Heart left ventricle (tissue), 16 donors: ENCODE measurements at regions not wholly inside any gene's neighbourhood (a gene's known extent, or its start where the extent isn't known, plus 50 kb on each side); places are given as distances from the start of the nearest gene placed in this dataset.

Experiments used
- ATAC-seq, 4 donors: fragments of 200-7000 bp; cut with Tn5 transposase; one replicate each; pipeline ENCODE4 v1.9.1; 2020 to 2022; ENCODE audit warnings: moderate library complexity in 4 of 4, mild to moderate bottlenecking in 3 of 4, moderate number of reproducible peaks in 1 of 4
- DNase-seq, 5 donors: peaks; one replicate each; pipeline ENCODE4 v3.0.0-alpha.2; 2020
- H3K27ac ChIP-seq, 12 donors: fragments of 200-600 bp; sonication (generic) in 4 of 12; one replicate each; pipeline versions ENCODE4 v1.5.0 to v1.8.0; 2016 to 2022; ENCODE audit warnings: mild to moderate bottlenecking in 2 of 12
- H3K27me3 ChIP-seq, 9 donors: fragments of 200-600 bp; sonication (generic) in 2 of 9; one replicate each; pipeline versions ENCODE4 v1.5.1 to v1.8.0; 2016 to 2022; ENCODE audit warnings: mild to moderate bottlenecking in 3 of 9
- H3K36me3 ChIP-seq, 9 donors: fragments of 200-600 bp; sonication (generic) in 2 of 9; one replicate each; pipeline versions ENCODE4 v1.5.0 to v1.8.0; 2018 to 2022; ENCODE audit warnings: mild to moderate bottlenecking in 2 of 9
- H3K4me1 ChIP-seq, 12 donors: fragments of 200-600 bp; sonication (generic) in 4 of 12; one replicate each; pipeline versions ENCODE4 v1.5.0 to v1.8.0; 2016 to 2022; ENCODE audit warnings: mild to moderate bottlenecking in 3 of 12
- H3K4me3 ChIP-seq, 12 donors: fragments of 200-600 bp; sonication (generic) in 4 of 12; one replicate each; pipeline versions ENCODE4 v1.5.0 to v1.8.0; 2017 to 2022; ENCODE audit warnings: mild to moderate bottlenecking in 9 of 12, moderate library complexity in 4 of 12
- H3K9me3 ChIP-seq, 12 donors: fragments of 200-600 bp; sonication (generic) in 4 of 12; one replicate each; pipeline versions ENCODE4 v1.5.0 to v1.8.0; 2016 to 2022; ENCODE audit warnings: mild to moderate bottlenecking in 1 of 12
- CTCF ChIP-seq, 12 donors: fragments of 200-600 bp; sonication (generic) in 4 of 12; IDR thresholded peaks; one replicate each; pipeline versions ENCODE4 v1.5.0 to v1.8.0; 2018 to 2022; ENCODE audit warnings: antibody characterized with exemption in 12 of 12, mild to moderate bottlenecking in 5 of 12
- POLR2A ChIP-seq, 2 donors: fragments of 450-650 bp; IDR thresholded peaks; one replicate each; pipeline ENCODE4 v1.6.1; 2017; ENCODE audit warnings: antibody characterized with exemption in 2 of 2, mild to moderate bottlenecking in 2 of 2, moderate library complexity in 2 of 2
- WGBS, 4 donors: extraction: QIAGEN DNeasy Blood & Tissue Kit in 2 of 4; methylation state at CpG; one replicate each; pipeline versions ENCODE4 v1.1.5 to v1.1.7; 2013 to 2018; 5-methylcytosine and 5-hydroxymethylcytosine counted together
- intact Hi-C, 10 donors: fragments of 100-400 bp; cut with DNase I; formaldehyde crosslinking; loops; one replicate each; pipeline versions ENCODE4 v1.11.1 to v1.14.2; 2022
- donor health status: ischemic (EF 13 %, LVEDD 7.1; RV severe dilation, severe dysfunction).
- donor health status: healthy with polysubstance abuse.
- donor health status: DM: no; HTN: yes; CAD: no.
- donor health status: DM: no; HTN: no; CAD: no.
- donor health status: ischemic (EF 25% LVEDD 6.9; RV normal size, moderate dysfunction).
- donor health status: ischemic (EF 25% LVEDD 5.7; RV mildly dilated, moderate dysfunction).
- donor health status: healthy.
- donor health status: DM: yes; HTN: yes; CAD: no.
- donor health status: ischemic (EF 35%, LVEDD 5.7; RV mildly dilated, moderate dysfunction).
- donor health status: nonischemic (EF 11% LVEDD 7.7; RV severe dilation, severe dysfunction).
- donor health status: DM: yes; HTN: yes; CAD: no.
- donor health status: PGD.
- donor health status: ischemic (EF 29% LVEDD 5.4; RV normal size, mild dysfunction).
- donor health status: nonischemic (EF 23%, LVEDD 6.1; RV moderate dilation, normal function).

GRCh38 chr14:101221549-101222160 lies 318.1 kb upstream of the RTL1 start:
- TF ChIP-seq POLR2A (IDR thresholded peaks at IDR 0.05) (no peak), CTCF (IDR thresholded peaks at IDR 0.05) (no peak)
- H3K27ac ChIP-seq, result no peak overlapping the region
- ATAC-seq (no peak), DNase-seq (no peak)
- H3K4me3 ChIP-seq, result no peak overlapping the region
- intact Hi-C loops, result no loop called here
- H3K36me3 ChIP-seq, result no peaks in the 10 kb centered on the region
- no peaks in the 10 kb centered on the region for H3K9me3 ChIP-seq
- H3K4me1 ChIP-seq, result no peaks in the 10 kb centered on the region
- peaks cover 0 to 24% (median 0%) of the 10 kb centered on the region in 9 donors for H3K27me3 ChIP-seq
- WGBS, 4 donors, result 90 to 94% (median 91%) methylated on average over 9 to 10 of the region's 10 CpGs

GRCh38 chr14:101222362-101223070 lies 319.0 kb upstream of the RTL1 start:
- Histone ChIP-seq H3K4me1 (no peaks in the 10 kb centered on the region), H3K4me3 (no peak overlapping the region), H3K27ac (no peak overlapping the region), H3K9me3 (no peaks in the 10 kb centered on the region), H3K27me3 (peaks cover 0 to 18% (median 0%) of the 10 kb centered on the region in 9 donors), H3K36me3 (no peaks in the 10 kb centered on the region)
- WGBS, 4 donors, result 77 to 82% (median 79%) methylated on average over 11 of the region's 11 CpGs
- DNase-seq, result no peak
- no peak for ATAC-seq
- intact Hi-C loops, result no loop called here
- TF ChIP-seq POLR2A (IDR thresholded peaks at IDR 0.05) (no peak), CTCF (IDR thresholded peaks at IDR 0.05) (no peak)

DNA sequence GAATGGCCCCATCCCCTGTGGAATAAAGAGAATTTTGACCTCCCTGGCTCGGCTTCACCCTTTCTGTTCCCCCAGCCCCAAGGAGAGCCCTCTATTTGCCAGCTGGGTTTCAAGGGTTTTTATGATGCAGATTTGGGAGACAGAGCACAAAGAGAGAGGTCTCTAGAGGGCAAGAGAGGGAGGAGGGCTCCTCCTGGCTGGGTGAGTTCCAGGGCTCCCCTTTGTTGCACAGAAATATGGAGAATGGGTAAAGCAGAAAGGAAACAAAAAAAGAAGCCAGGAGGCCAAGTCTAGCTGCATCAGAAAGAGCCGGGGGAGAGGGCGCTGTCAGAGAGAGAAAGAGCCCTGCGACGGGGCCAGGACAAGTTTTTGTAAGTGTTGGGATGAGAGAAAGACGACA lies 319.6 kb upstream of the RTL1 start:
- Histone ChIP-seq H3K27me3 (peaks cover 0 to 18% (median 0%) of the 10 kb centered on the region in 9 donors), H3K27ac (no peak overlapping the region), H3K4me3 (no peak overlapping the region), H3K9me3 (no peaks in the 10 kb centered on the region), H3K4me1 (no peaks in the 10 kb centered on the region), H3K36me3 (no peaks in the 10 kb centered on the region)
- DNase-seq, result no peak
- TF ChIP-seq POLR2A (IDR thresholded peaks at IDR 0.05), result no peak
- no peak for TF ChIP-seq CTCF (IDR thresholded peaks at IDR 0.05)
- ATAC-seq, result no peak
- intact Hi-C loops, result no loop called here
- WGBS, 4 donors, result 61 to 64% (median 62%) methylated on average over 6 of the region's 6 CpGs

GRCh38 chr14:101223561-101224162 lies 320.1 kb upstream of the RTL1 start:
- intact Hi-C loops, result no loop called here
- peaks cover 0 to 18% (median 0%) of the 10 kb centered on the region in 9 donors for H3K27me3 ChIP-seq
- WGBS, 4 donors, result 81 to 85% (median 83%) methylated on average over 10 of the region's 10 CpGs
- no peak overlapping the region for H3K4me3 ChIP-seq
- TF ChIP-seq CTCF (IDR thresholded peaks at IDR 0.05) (no peak), POLR2A (IDR thresholded peaks at IDR 0.05) (no peak)
- no peak overlapping the region for H3K27ac ChIP-seq
- ATAC-seq (no peak), DNase-seq (no peak)
- H3K9me3 ChIP-seq, result no peaks in the 10 kb centered on the region
- H3K36me3 ChIP-seq, result no peaks in the 10 kb centered on the region
- no peaks in the 10 kb centered on the region for H3K4me1 ChIP-seq
